ENCODE measurements at regions not wholly inside any gene's neighbourhood (a gene's known extent, or its start where the extent isn't known, plus 50 kb on each side); places are given as distances from the start of the nearest gene placed in this dataset.

DNA sequence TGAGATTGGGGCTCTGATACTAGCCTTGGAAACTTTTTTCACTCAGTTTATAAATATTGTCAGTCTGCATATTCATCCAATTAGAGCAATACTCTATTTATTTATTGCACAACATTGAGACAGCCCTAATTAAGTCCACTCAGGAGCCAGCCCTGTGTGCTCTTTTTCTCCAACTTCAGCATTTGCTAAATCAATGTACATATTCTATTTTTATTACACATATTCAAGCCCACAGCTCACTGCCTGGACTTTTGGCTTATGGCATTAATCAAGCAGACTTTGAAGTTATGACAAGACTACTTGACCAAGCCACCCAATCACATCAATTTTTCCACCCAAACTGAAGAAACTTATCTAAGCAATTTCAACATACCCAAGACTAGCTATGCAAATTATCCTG, 215.5 kb downstream of the RPS4Y2 start:
- no peak for TF ChIP-seq CTCF (IDR thresholded peaks at IDR 0.05)
- TF ChIP-seq POLR2A (IDR thresholded peaks at IDR 0.05) = no peak
